Stimulated activated effector memory CD8-positive, alpha-beta T cell treated with anti-CD3 and anti-CD28 coated beads, Interleukin-12 subunit alpha, Interleukin-12 subunit beta, amount 100 ng/mL, for 72 hours (primary cell): ENCODE measurements at regions not wholly inside any gene's neighbourhood (a gene's known extent, or its start where the extent isn't known, plus 50 kb on each side); places are given as distances from the start of the nearest gene placed in this dataset.
"Not testable (repeated sequence)": the region's sequence is repeated elsewhere in the genome, so short reads cannot be mapped to it uniquely, and the experiment has no call there.

ENCODE experiments used
- ATAC-seq: fragments of 150-1000 bp; cut with Tn5 transposase; 2 replicates; pipeline ENCODE4 v1.10.0; 2021
- DNase-seq, 2 donors: peaks; one replicate each; pipeline ENCODE4 v3.0.0; 2021 to 2022; ENCODE audit warnings: low spot score in 2 of 2
- H3K27ac Mint-ChIP-seq: one replicate; pipeline ENCODE4 v1.8.0; 2022; ENCODE audit warnings: mild to moderate bottlenecking, mixed read lengths
- H3K36me3 Mint-ChIP-seq: one replicate; pipeline ENCODE4 v1.8.0; 2022; ENCODE audit warnings: mild to moderate bottlenecking, mixed read lengths
- H3K4me1 Mint-ChIP-seq: one replicate; pipeline ENCODE4 v1.8.0; 2022; ENCODE audit warnings: mixed read lengths
- H3K4me3 Mint-ChIP-seq: one replicate; pipeline ENCODE4 v1.8.0; 2022; ENCODE audit warnings: mild to moderate bottlenecking, mixed read lengths
- H3K9me3 Mint-ChIP-seq: one replicate; pipeline ENCODE4 v1.8.0; 2022; ENCODE audit warnings: mixed read lengths

DNA sequence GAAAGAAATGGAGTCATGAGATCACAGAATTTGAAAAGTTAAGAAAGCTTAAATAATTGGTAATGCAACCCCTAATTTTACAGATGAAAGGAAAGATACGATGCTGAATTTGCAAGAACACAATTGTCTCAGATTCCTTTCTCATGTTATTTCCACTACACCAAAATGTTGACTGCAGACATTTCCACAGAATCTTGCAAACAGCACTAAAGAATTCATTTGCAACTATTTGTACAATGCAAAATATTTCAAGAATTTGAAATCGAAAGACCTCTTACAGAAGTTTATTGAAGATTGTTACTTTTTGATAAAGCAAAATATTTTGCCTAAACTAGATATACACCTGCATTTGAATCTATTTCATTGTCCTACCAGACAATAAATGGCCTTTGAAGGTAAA is 194.1 kb upstream of the KCNMB2 start:
- ATAC-seq (no peak), DNase-seq (no peak)
- H3K36me3 Mint-ChIP-seq = no peaks in the 10 kb centered on the region
- no peak overlapping the region for H3K4me3 Mint-ChIP-seq
- no peaks in the 10 kb centered on the region for H3K4me1 Mint-ChIP-seq
- H3K9me3 Mint-ChIP-seq = no peaks in the 10 kb centered on the region
- H3K27ac Mint-ChIP-seq = no peak overlapping the region

- H3K27ac Mint-ChIP-seq = no peak overlapping the region
- DNase-seq (no peak), ATAC-seq (peak; percentile 44)
- no peaks in the 10 kb centered on the region for H3K36me3 Mint-ChIP-seq
- H3K4me3 Mint-ChIP-seq = no peak overlapping the region
- no peaks in the 10 kb centered on the region for H3K9me3 Mint-ChIP-seq
- H3K4me1 Mint-ChIP-seq = no peaks in the 10 kb centered on the region
Measured at GRCh38 chr3:178343433-178344038, 192.7 kb upstream of the KCNMB2 start.

GRCh38 chr3:178345944-178346343 is 190.3 kb upstream of the KCNMB2 start:
- ATAC-seq (no peak), DNase-seq (no peak)
- no peaks in the 10 kb centered on the region for H3K4me1 Mint-ChIP-seq
- no peaks in the 10 kb centered on the region for H3K36me3 Mint-ChIP-seq
- H3K9me3 Mint-ChIP-seq = no peaks in the 10 kb centered on the region
- no peak overlapping the region for H3K27ac Mint-ChIP-seq
- no peak overlapping the region for H3K4me3 Mint-ChIP-seq

- not testable (repeated sequence) for H3K36me3 Mint-ChIP-seq, H3K27ac Mint-ChIP-seq, H3K9me3 Mint-ChIP-seq, H3K4me1 Mint-ChIP-seq
- DNase-seq (peak in 1 of 2 donors; percentile 57), ATAC-seq (peak; percentile 79)
- peak overlapping the region; percentile 11 for H3K4me3 Mint-ChIP-seq
Measured at GRCh38 chr3:178348561-178349217, 187.5 kb upstream of the KCNMB2 start.

DNA sequence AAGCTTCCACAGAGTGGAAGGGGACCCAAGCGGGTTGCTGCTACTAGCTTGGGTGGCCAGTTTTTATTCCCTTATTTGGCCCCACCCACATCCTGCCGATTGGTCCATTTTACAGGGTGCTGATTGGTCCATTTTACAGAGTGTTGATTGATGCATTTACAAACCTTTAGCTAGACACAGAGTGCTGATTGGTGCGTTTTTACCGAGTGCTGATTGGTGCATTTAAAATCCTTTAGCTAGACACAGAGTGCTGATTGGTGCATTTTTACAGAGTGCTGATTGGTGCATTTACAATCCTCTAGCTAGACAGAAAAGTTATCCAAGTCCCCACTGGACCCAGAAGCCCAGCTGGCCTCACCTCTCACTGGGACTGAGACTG is 187.0 kb upstream of the KCNMB2 start:
- ATAC-seq, H3K9me3 Mint-ChIP-seq, H3K36me3 Mint-ChIP-seq, H3K4me1 Mint-ChIP-seq, H3K27ac Mint-ChIP-seq, DNase-seq: not testable (repeated sequence)
- H3K4me3 Mint-ChIP-seq = peak overlapping the region; percentile 11

DNA sequence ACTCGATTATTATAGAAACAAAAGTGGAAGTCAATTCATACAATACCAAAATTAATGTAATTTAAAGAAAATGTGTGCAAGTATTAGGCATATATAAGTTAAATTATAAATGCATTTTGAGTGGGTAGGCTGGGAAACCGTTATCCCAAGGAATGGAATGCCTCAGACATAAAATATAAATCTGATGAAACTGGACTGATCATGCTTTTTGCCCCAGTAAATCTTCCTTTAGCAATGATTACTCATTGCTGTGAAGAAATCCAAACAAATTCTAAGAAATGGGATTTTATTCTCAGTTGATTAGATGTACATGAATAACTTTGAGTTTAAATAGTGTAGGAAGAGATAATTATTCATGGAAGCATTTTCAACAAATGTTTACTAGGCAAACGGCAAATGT is 185.5 kb upstream of the KCNMB2 start:
- DNase-seq = no peak
- Mint-ChIP-seq H3K4me3 (no peak overlapping the region), H3K36me3 (no peaks in the 10 kb centered on the region), H3K4me1 (no peaks in the 10 kb centered on the region), H3K9me3 (no peaks in the 10 kb centered on the region), H3K27ac (no peak overlapping the region)
- no peak for ATAC-seq

- ATAC-seq = no peak
- H3K36me3 Mint-ChIP-seq = no peaks in the 10 kb centered on the region
- no peak for DNase-seq
- H3K9me3 Mint-ChIP-seq = no peaks in the 10 kb centered on the region
- no peak overlapping the region for H3K4me3 Mint-ChIP-seq
- no peaks in the 10 kb centered on the region for H3K4me1 Mint-ChIP-seq
- no peak overlapping the region for H3K27ac Mint-ChIP-seq
Measured at GRCh38 chr3:178352326-178353005, 183.8 kb upstream of the KCNMB2 start.

GRCh38 chr3:178353006-178353694 is 183.1 kb upstream of the KCNMB2 start:
- no peak for DNase-seq

DNA sequence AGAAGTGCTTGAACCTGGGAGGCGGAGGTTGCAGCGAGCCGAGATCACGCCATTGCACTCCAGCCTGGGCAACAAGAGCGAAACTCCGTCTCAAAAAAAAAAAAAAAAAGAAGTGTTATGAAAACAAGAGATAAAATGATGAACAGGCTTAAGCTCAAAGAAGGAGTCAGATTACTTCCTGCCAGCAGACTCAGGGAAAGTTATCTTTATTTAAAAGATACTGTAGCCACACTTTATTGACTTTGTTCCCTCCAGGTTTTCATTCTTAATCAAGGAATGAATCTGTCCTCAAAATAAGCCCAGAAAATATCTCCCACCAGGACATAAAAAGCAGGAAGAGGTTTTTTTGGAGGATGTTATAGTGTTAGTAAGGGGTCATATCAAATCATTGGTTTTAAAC is 176.5 kb upstream of the KCNMB2 start:
- no peaks in the 10 kb centered on the region for H3K36me3 Mint-ChIP-seq
- ATAC-seq (no peak), DNase-seq (no peak)
- no peak overlapping the region for H3K27ac Mint-ChIP-seq
- peaks cover 20% of the 10 kb centered on the region for H3K9me3 Mint-ChIP-seq
- no peak overlapping the region for H3K4me3 Mint-ChIP-seq
- H3K4me1 Mint-ChIP-seq = no peaks in the 10 kb centered on the region

More at GRCh38 chr3:178353006-178353694, 183.1 kb upstream of the KCNMB2 start:
- Mint-ChIP-seq H3K4me1 (no peaks in the 10 kb centered on the region), H3K36me3 (no peaks in the 10 kb centered on the region), H3K4me3 (no peak overlapping the region), H3K9me3 (no peaks in the 10 kb centered on the region), H3K27ac (no peak overlapping the region)
- ATAC-seq = no peak

DNA sequence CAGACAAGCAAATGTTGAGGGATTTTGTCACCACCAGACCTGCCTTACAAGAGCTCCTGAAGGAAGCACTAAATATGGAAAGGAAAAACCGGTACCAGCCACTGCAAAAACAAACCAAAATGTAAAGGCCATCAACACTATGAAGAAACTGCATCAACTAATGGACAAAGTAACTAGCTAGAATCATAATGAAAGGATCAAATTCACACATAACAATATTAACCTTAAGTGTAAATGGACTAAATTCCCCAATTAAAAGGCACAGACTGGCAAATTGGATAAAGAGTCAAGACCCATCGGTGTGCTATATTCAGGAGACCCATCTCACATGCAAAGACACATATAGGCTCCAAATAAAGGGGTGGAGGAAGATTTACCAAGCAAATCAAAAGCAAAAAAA is 173.2 kb upstream of the KCNMB2 start:
- not testable (repeated sequence) for ATAC-seq, H3K27ac Mint-ChIP-seq, DNase-seq, H3K4me1 Mint-ChIP-seq, H3K36me3 Mint-ChIP-seq, H3K4me3 Mint-ChIP-seq
- peaks cover 20% of the 10 kb centered on the region for H3K9me3 Mint-ChIP-seq

GRCh38 chr3:178367817-178368617 is 168.2 kb upstream of the KCNMB2 start:
- H3K27ac Mint-ChIP-seq = no peak overlapping the region
- H3K4me3 Mint-ChIP-seq = no peak overlapping the region
- H3K36me3 Mint-ChIP-seq = no peaks in the 10 kb centered on the region
- no peaks in the 10 kb centered on the region for H3K4me1 Mint-ChIP-seq
- H3K9me3 Mint-ChIP-seq = peaks cover 13% of the 10 kb centered on the region
- DNase-seq = no peak
- ATAC-seq = no peak

DNA sequence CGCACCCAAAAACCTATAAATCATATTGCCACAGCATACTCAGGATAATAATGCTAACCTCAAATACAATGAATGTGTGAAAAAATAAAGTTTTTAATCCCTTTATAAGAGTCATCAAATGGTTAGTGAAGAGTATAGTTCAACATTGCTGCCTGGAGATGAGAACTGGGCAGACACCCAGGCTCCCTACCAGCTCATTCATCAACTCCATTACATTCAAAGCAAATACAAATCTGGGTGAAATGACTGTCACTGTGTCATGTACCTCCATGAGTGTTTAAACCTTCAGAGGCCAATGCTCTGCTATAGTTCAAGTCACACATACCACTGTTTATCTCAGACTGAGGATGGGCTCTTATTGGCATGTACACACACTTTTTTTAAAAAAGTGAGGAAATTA is 167.2 kb upstream of the KCNMB2 start:
- Mint-ChIP-seq H3K36me3 (no peaks in the 10 kb centered on the region), H3K9me3 (peaks cover 3% of the 10 kb centered on the region), H3K4me1 (no peaks in the 10 kb centered on the region), H3K27ac (no peak overlapping the region), H3K4me3 (no peak overlapping the region)
- ATAC-seq (peak; percentile 49), DNase-seq (no peak)

- no peaks in the 10 kb centered on the region for H3K4me1 Mint-ChIP-seq
- DNase-seq (no peak), ATAC-seq (no peak)
- H3K4me3 Mint-ChIP-seq = no peak overlapping the region
- no peak overlapping the region for H3K27ac Mint-ChIP-seq
- H3K36me3 Mint-ChIP-seq = no peaks in the 10 kb centered on the region
- H3K9me3 Mint-ChIP-seq = no peaks in the 10 kb centered on the region
Measured at GRCh38 chr3:178369811-178370210, 166.4 kb upstream of the KCNMB2 start.

- Mint-ChIP-seq H3K27ac (no peak overlapping the region), H3K9me3 (no peaks in the 10 kb centered on the region), H3K4me3 (no peak overlapping the region), H3K36me3 (no peaks in the 10 kb centered on the region), H3K4me1 (no peaks in the 10 kb centered on the region)
- ATAC-seq (no peak), DNase-seq (no peak)
Measured at GRCh38 chr3:178370387-178370786, 165.8 kb upstream of the KCNMB2 start.

DNA sequence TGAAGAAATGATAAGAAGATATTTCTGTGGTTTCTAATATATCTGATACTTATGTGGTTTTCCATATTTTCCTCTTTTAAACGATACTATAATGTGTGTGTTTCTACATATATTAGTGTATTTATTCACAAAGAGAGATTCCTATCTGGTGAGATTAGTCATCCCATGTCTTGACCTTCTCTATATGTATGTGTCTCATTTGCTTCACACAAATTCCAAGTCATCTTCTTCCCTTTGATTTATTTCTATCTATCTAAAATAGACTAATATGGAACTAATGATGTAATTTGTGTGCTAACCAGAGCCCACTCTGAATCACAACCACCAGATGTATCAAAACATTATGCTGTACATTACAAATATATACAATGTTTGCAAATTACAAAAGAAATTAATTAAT is 154.7 kb upstream of the KCNMB2 start:
- DNase-seq = no peak
- H3K27ac Mint-ChIP-seq = no peak overlapping the region

More for the DNA sequence above, 154.7 kb upstream of the KCNMB2 start:
- no peak for ATAC-seq
- no peaks in the 10 kb centered on the region for H3K9me3 Mint-ChIP-seq
- no peaks in the 10 kb centered on the region for H3K36me3 Mint-ChIP-seq
- H3K4me3 Mint-ChIP-seq = no peak overlapping the region
- H3K4me1 Mint-ChIP-seq = no peaks in the 10 kb centered on the region
